GM19452 (cell line): ENCODE measurements at regions not wholly inside any gene's neighbourhood (a gene's known extent, or its start where the extent isn't known, plus 50 kb on each side); places are given as distances from the start of the nearest gene placed in this dataset.

Experiments used
- ATAC-seq: cut with Tn5 transposase; IDR thresholded peaks from one replicate; pipeline ENCODE4 v1.9.1; 2021; ENCODE audit not compliant: unreplicated experiment

- no peak for ATAC-seq
These were observed 219.8 kb downstream of the ERMARD start for GRCh38 chr6:169971081-169971861.

GRCh38 chr6:169970306-169970988 is 219.0 kb downstream of the ERMARD start:
- no peak for ATAC-seq

- ATAC-seq = no peak
These were observed 218.1 kb downstream of the ERMARD start for GRCh38 chr6:169969372-169970099.

GRCh38 chr6:169968541-169969270 is 217.3 kb downstream of the ERMARD start:
- no peak for ATAC-seq

- no peak for ATAC-seq
These were observed 216.3 kb downstream of the ERMARD start for GRCh38 chr6:169967687-169968086.

GRCh38 chr6:169966312-169967181 is 215.1 kb downstream of the ERMARD start:
- ATAC-seq = no peak

- no peak for ATAC-seq
These were observed 214.4 kb downstream of the ERMARD start for GRCh38 chr6:169965657-169966311.

- ATAC-seq = no peak
These were observed 213.8 kb downstream of the ERMARD start for GRCh38 chr6:169965239-169965638.

- no peak for ATAC-seq
These were observed 213.2 kb downstream of the ERMARD start for GRCh38 chr6:169964486-169965180.

GRCh38 chr6:169963581-169964297 is 212.3 kb downstream of the ERMARD start:
- ATAC-seq = no peak

GRCh38 chr6:169962604-169963469 is 211.4 kb downstream of the ERMARD start:
- no peak for ATAC-seq

- ATAC-seq = no peak
These were observed 210.5 kb downstream of the ERMARD start for GRCh38 chr6:169961772-169962561.

- no peak for ATAC-seq
These were observed 209.6 kb downstream of the ERMARD start for GRCh38 chr6:169960886-169961611.

GRCh38 chr6:169960521-169960885 is 209.1 kb downstream of the ERMARD start:
- ATAC-seq = no peak

GRCh38 chr6:169960003-169960344 is 208.6 kb downstream of the ERMARD start:
- ATAC-seq = no peak
